LHCN-M2 (cell line): ENCODE measurements at regions not wholly inside any gene's neighbourhood (a gene's known extent, or its start where the extent isn't known, plus 50 kb on each side); places are given as distances from the start of the nearest gene placed in this dataset.
A peak's percentile ranks its signal among the peaks of the same experiment; 100 is the strongest.
"Not testable (repeated sequence)": the region's sequence is repeated elsewhere in the genome, so short reads cannot be mapped to it uniquely, and the experiment has no call there.

Experiments
- DNase-seq: peaks from one replicate; pipeline ENCODE4 v3.0.0-alpha.2; 2012; ENCODE audit warnings: low read depth

GRCh38 chr9:72471096-72471495, 50.3 kb upstream of the TMC1 start:
- no peak for DNase-seq

DNA sequence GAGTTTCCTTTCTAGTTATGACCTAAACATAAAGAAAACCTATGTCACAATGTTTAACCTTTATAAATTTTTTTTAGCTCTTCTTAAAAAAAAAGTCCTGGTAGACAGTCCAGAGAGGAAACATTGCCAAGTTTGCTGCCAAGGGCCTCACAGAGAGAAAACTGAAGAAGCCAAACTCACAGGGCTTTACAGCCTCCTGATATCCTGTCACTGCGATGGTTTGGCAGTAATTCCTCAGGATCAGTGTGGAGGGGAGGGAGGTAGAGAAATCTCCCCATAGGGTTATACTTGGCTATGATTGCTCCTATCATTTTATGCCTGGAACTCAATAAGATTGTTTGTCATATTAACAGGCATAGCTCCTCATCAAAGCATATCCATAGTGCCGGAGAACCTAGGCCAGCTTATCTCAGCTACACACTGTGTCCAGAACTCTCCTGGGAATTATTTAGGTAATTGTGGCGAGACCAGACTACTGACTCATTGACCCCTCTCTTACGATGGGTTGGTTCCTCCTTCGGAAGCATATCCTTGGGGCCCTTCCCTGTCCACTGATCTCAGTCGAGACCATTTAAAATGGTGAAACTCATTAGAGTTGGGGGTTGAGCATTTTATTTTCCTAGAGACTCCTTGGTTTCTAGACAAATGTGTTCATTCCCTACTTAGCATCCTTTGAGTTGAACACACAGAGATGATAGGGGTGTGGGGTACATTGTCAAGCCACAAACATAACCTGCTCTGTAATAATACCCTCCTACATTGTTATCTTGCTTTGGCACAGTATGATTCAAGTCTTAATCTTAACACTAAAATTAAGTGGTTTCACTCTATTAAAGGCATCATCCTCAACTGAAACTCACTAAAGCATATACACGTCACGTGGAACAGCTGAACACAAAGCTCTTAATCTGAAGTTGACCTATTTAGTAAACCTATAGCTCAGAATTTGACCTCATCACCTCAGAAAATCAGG, 53.4 kb upstream of the TMC1 start:
- DNase-seq: no peak

DNA sequence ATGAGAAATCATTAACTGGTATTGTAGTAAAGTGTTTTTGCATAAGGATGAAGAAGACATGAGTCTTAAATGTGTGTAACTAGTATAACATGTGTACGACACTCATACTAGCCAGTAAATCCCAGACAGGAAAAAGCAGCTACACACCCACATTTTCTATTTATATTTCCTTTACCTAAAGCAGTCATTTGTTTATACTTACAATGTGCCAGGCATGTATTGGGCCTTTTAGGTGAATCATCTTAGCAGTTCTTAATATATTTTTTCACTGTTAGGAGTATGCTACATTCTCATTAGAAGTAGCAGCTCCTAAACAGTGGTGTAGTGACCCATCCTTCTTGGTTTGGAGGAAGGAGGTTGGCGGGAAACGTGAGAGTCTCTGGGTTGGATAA, 55.8 kb upstream of the TMC1 start:
- DNase-seq: no peak

DNA sequence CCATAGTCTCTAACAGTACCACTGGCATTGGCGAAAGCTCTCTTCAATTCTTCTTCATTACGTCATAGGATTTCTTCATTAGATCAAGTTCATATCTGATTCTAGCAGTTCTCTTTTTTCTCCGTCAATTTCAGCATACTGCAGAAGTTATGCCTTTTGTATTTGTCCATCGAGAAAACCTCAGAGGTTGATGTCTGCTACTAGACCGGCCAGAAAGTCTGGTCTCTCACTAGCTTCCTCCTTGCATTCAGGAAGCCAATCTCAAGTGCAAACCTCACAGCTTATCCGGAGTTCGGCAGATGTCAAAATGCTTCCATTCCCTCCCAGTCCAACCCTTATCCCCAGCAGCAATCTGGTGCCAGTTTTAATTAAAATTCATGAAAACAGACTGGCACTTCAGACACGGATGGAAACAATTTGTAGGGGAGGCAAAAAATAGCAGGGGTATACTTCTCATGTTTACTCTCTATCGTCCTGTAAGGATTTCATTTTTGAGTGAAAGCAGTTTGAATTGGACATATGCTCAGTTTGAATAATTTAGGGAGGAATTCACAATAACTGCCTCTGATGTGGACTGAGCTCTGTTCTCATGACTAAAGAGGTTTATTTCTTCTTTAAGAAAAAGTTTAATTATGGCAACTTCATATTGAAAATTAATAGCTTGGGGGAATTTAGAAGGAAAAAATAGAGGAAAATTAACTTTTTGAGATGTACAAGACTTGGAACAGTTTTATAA, 56.4 kb upstream of the TMC1 start:
- no peak for DNase-seq

GRCh38 chr9:72462340-72462739, 59.1 kb upstream of the TMC1 start:
- DNase-seq: no peak

- DNase-seq: no peak
These were observed 60.8 kb upstream of the TMC1 start for GRCh38 chr9:72460342-72461312.

- no peak for DNase-seq
These were observed 62.1 kb upstream of the TMC1 start for GRCh38 chr9:72459308-72459707.

DNA sequence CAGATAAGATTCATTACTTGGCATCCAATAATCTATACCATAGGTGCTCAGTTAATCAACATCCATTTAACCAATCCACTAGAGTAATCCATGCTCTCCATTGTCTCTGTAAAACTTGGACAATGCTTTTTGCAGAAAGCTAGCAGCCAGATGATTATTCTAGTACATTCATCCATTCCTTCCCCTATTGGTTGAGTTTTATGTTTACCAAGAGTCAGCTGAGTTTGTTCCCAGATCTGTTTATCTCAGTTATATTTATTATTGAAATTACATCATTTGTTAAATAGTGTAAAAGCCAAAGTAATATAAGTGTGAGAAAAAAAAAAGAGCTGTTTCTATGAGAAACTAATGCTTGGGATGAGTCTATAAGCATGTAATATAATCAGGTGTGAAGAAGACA, 63.3 kb upstream of the TMC1 start:
- DNase-seq: no peak

- no peak for DNase-seq
These were observed 64.0 kb upstream of the TMC1 start for GRCh38 chr9:72457366-72457765.

DNA sequence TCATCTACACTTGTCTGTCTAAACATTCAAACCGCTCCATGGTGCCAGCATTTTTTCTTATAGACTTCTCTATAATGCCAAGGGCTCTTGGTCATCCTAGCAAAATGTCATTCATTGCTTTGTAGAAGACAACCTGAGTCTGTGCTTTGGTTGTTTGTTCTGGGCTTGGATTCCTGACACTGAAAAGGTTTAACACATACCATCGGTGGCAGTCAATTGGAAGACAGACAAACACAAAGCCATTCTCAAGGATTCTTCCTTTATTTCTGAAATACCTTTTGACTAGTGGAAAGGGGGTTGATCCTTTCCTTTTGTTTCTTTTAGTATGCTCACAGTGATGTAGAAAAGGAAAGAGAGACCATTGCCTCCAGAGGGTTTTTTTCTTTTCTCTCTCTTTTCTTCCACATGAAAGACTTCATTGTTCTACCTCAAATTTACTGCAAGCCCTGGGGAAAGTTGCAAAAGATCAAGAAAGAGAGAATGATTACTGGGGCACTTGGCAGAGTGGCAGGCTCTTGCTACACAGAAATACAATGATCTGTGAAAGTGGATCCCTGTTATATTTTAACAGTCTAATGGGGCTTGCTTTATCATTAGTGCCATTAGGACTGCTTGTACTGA, 66.4 kb upstream of the TMC1 start:
- DNase-seq: no peak

DNA sequence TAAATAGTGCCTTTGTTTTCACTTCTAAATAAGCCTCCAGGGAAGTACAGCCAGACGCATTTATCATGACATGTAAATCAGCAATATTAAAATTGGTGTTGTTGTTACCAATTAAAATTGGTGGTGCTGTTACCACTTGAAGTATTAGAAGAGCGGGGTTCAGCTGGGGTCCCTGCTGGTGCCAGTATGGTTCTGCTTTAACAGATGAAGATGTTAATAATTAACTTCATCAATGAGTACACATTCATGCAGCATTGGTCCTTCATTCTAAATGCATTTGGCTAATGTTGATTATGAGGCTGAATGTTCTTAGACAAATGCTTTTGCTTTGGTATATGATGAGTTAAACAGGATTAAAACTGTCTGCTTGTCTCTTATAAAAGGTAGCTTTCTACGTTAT, 67.6 kb upstream of the TMC1 start:
- DNase-seq: no peak

DNA sequence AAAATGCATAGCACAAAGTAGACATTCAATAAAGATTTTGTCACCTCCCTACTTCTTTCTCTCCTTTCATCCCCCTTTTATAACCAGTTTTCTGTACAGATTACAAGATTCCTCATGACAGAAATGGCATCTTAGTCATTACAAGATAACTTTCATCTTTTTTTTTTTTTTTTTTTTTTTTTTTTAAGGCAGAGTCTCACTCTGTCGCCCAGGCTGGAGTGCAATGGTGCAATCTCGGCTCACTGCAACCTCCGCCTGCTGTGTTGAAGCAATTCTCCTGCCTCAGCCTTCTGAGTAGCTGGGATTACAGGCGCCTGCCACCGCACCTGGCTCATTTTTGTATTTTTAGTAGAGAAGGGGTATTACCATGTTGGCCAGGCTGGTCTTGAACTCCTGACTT, 75.2 kb upstream of the TMC1 start:
- not testable (repeated sequence) for DNase-seq

DNA sequence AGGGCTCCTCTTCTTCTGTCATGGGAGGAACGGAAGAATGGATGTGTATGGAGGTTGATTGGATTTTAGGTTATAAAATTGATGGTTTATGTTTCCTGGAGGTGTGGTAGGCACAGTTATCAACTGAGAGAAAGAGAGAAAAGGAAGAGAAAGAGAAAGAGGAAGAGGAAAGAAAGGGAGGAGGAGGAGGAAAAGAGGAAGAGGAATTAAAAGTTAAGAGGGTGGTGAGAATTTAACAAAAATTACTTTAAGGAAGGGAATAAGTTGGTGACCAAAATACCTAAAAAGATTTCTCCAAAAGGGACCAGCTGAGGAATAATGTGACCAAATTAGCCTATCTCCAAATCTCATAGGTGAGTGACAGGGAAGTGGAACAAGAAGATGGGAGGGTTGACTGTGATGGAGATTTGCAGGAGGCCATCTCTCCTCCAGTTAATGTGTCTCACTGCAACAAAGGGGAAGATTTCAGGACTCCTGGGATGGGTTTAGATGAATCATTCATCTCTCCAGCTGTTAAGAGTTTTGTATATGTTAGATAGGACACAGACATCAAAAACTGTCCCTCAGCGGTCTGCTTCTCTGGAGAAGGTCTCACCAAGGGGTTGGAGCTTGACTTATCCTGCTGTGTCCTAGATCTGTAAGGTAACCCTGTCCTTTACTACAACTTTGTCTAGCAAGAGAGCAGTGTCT, 76.0 kb upstream of the TMC1 start:
- peak; percentile 55 for DNase-seq

- no peak for DNase-seq
These were observed 77.0 kb upstream of the TMC1 start for GRCh38 chr9:72444435-72444834.

DNA sequence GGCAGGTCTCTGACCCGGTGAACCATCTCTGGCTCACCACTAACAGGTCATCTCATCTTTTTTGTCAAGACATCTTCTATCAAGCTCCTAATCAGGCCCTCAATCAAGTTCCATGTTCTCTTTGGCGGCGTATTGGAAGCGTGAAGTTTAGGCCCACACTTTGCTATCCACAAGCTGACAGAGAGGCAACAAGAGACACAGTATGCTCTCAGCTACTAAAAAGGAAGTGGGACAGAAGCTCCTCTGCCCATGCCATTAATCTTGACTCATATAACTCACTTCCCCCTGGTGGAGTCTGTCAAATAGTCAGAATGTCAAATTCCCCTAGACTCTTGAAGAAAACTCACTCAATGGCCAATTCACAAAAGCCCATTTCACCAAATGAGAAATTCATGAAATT, 77.6 kb upstream of the TMC1 start:
- peak; percentile 44 for DNase-seq

DNA sequence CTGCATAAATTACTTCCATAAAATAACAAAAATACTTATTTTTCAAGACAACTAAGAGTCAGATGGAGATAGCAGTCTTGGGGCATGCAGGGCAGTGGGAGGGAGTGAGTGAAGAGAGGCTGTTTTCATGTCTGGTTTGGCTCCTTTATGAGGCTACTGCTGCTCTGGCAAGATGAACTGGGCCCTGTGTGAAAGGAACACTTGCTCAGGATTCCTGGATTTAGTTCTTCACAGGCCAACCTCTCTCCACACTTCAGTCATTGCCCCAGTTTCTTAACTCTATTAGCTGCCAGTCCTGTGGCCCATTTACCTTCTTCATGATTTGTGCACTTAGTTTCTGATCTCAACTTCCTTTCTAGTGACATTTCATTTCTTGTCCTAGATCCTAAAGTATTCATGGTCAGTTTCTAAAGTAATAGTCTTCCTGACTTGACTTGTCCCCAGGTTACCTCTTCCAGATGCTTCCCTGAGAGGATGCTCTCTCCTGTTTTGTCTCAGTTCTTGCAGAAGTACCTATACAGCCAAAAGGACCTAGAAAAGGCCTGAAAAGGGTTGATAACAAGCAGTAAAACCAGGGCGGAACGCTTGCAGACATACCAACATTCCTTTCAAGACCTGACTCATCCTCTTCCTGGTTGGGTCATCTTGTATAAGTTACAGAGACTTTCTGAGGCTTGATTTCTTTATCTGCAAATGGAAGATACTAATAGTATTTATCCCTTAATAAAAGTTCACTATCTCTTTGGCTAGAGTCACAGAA, 77.0 kb upstream of the ZFAND5 start:
- DNase-seq: peak; percentile 82

GRCh38 chr9:72440992-72441847, 76.2 kb upstream of the ZFAND5 start:
- DNase-seq: no peak

- no peak for DNase-seq
These were observed 75.4 kb upstream of the ZFAND5 start for GRCh38 chr9:72440378-72440777.
